NCI-H226 (cell line): ENCODE measurements at regions not wholly inside any gene's neighbourhood (a gene's known extent, or its start where the extent isn't known, plus 50 kb on each side); places are given as distances from the start of the nearest gene placed in this dataset.
A peak's percentile ranks its signal among the peaks of the same experiment; 100 is the strongest.

Experiments
- DNase-seq: peaks from one replicate; pipeline ENCODE4 v3.0.0-alpha.2; 2015

- DNase-seq = no peak
Measured at GRCh38 chrX:69083361-69083760, 81.9 kb downstream of the PJA1 start.

GRCh38 chrX:69082753-69083150, 82.5 kb downstream of the PJA1 start:
- no peak for DNase-seq

GRCh38 chrX:69082055-69082752, 83.0 kb downstream of the PJA1 start:
- no peak for DNase-seq

DNA sequence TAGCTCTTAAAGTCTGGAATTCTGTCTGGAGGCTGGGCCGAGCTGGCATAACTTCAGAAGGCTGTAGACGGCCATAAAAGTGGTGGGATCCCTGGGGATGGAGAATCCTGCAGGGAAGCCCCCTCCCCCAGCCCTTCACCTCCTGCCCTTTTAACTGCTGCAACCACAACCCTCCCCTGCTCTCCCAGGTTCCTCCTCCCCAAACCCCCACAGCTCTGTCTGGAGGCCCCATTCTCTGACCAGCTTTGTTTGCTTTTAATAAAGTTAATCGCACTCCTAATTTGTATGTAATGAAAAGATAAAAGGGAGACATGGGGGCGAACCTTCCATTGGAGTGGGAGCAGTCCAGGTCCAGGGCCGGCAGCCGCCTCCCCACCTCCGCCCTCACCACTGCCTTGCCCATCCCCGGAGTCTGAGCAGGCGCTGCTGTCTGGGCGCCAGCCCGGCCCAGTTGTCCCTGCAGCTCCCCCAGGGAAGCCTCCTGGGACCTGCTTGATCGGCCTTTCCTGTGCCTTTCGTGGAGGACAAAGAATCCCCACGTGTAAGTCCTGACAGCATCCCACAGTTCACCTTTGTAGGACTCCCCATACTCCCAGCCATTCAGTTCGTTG, 84.3 kb downstream of the PJA1 start:
- DNase-seq = no peak

GRCh38 chrX:69079268-69079667, 86.0 kb downstream of the PJA1 start:
- DNase-seq = no peak

GRCh38 chrX:69077895-69078455, 87.3 kb downstream of the PJA1 start:
- no peak for DNase-seq

DNA sequence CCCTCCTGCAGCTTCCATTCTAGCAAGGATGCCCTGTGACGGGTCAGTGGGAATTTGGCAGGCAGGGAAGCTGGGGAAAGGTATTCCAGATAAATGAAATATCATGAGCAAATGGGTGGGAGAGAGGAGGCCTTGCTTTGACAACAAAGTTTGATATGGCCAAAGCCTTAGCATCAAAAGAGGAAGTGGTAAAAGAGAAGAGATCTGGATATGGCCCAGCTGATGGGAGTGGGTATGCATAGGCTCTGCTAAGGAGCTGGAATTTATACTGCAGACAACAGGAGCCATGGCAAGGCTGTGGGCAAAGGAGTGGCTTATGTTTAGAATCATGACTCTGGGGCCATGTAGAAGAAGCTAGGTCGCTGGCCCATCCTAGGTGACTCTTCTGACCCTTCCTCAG, 89.2 kb downstream of the PJA1 start:
- no peak for DNase-seq

- DNase-seq = no peak
Measured at GRCh38 chrX:69074726-69075125, 90.5 kb downstream of the PJA1 start.

DNA sequence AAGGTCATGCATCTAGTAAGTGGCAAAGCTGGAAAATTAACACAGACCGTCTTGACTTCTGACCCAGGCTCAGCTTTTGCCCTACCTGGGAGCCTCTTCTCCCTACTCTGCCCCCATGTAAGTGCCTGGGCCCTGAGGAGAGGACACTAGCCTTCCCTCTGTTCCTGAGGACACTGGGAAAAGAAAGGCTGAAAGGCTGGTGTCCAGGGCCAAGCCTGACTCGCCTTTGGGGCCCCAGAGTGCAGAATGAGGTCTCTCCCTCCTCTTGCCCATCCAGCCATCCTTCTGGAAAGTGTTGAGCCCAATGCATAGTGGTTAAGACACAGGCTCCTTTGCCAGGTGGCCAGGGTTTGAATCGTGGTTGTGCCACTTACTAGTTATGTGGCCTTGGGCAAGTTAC, 91.5 kb downstream of the PJA1 start:
- no peak for DNase-seq

DNA sequence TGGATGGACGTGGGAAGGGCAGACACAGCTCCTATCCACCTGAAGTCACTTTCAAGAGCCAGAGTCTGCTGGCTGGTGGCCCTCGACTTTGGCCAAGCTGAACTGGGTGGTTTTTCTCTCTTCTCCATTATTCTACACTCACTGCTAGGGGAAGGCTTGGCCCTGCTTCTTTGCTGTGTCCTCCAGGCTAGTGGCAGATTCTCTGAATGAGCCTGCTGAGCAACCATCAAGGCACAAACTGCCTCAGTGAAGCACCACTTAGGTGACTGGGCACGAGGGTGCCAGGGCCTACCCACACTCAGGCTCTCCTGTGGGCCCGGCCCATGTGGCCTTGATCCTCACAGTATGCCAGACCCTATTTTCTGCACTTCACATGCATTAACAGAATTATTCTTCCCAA, 92.0 kb downstream of the PJA1 start:
- DNase-seq = no peak

DNA sequence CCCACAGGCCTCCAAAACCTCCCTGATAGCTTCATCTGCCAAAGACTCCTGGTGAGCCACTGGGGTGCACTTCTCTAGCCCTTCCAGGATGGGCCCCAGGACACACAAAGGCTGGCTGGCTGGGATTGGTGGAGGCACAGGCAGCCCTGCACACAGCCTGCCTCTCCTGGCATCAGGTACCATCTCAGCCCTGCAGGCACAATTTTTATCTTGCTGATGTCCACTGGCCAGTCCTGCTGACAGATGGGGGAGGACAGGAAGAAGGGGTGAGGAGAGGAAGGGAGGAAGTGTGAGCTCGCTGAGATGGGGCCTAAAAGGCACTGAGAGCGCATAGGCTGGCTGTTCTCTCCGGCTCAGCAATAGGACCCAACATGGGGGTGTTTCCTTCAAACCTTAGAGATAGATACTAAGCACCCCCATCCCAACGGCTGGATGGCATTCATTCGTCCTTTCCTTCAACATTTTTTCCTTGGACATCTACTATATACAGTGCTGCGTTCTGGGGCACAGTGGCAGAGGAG, 92.7 kb downstream of the PJA1 start:
- peak; percentile 19 for DNase-seq

GRCh38 chrX:69070949-69071650, 94.2 kb downstream of the PJA1 start:
- no peak for DNase-seq

DNA sequence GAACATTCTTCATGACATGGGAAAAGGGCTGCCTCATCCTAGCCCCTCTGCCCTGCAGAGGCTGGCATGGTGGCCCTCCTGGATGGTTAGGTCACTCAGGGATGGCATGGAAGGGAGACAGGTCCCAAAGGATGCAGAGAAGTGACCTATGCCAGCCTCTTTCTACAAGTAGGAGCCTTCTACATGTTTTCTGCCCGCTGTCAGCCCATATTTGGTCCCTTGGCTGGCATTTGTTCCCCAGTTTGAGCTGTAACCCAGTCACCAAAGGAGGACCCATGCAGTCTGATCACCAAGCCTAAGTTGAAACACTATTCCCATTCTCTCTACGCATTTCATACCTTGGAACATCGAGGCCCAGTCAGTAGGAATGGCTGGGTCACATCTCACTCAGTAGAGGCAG, 95.4 kb downstream of the PJA1 start:
- no peak for DNase-seq

GRCh38 chrX:69069086-69069445, 96.2 kb downstream of the PJA1 start:
- no peak for DNase-seq

- no peak for DNase-seq
Measured at GRCh38 chrX:69068301-69069085, 96.8 kb downstream of the PJA1 start.

DNA sequence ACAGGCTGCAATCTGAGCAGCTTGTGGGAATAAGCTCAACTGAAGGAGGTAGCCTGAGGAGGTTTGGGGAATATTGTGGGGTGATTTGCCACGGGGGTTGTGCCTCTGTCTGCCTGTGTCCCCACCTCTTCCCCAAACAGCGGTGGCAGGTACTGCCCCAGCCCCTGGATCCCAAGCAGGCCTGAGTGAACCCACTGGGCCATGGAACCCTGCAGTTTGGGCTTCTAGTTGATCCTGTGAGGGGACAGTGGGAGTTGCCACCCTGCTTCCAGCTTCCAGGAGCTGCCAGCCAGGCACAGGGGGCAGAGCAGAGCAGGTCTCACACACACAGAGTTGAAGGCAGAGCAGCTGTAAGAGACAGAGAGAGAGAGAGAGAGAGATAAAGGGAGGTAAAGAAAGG, 97.4 kb downstream of the PJA1 start:
- no peak for DNase-seq

DNA sequence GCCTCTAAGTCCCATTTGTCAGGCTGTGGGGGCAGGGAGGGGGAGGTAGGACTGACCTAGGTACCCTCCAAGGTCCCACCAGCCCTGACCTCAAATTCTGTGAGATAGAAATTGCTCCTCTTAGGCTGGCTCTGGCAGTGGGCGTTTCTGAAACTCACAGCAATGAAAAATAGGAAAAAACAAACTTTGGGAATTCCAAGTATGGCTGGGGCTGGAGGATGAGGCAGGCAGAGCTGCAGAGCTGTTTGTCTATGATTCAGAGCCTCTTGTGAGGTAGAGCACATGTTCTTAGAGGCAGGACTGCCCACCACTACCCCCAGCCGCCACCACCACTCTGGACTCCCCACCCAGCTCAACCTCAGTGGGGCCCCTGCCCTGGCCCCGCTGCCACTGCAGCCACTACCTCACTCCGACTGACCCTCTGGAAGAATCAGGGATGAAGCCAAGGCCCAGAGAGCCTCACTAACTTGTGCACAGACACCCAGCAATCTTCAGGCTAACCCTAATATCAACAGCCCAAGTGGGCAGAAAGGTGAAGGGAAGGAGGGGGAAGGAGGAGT, 98.2 kb downstream of the PJA1 start:
- DNase-seq = no peak

DNA sequence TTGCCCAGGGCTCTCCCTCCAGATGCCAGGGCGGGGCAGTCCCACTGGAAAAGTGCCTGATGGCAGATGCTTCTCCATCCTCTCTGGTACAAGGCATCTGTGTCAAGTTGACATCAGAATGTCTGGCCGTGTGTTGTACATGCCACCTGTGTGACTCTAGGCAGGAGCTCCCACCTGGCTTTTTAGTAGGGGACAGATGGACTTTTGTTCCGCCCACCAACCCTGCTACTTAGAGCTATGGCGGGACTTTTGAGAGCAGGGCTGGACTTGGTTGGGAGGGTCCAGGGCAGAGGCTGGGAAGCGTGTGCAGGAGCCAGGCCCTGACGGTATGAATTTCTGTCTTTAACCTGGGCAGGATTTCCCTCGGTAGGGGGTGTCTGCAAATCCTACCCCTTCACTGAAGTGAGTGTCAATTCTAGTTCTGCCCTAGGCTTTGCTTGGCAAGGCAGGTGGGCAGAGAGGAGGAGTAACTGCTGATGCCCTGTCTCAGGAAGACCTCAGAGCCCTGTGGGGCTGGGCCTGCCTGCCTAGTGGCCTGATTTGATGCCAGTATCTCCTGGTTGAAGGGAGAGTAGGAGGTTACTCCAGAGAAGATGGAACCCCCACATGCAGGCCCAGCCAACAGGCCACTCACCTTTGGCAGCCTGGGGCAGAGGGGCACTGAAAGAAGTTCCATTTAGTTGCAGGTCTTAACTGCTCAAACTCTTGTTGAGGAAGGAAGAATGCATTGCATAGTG, 99.1 kb downstream of the PJA1 start:
- DNase-seq = no peak

DNA sequence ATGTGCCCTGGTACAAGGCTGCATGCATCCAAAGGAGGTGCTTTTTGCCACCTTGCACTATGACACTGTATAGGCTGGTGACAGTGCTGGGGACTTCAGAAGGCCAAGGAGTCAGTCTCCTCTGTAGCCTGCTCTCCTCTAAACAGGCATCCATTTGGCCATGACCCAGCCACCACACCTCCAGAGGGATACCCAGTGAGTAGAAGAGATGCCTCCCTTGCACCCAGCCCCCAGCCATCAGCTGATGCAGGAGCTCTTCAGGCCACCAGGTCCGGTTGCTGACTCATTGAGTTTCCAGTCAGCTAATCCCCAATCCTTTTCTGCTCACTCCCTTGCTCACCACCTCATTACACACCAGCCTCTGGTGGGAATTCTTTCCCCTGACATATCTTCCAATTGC, 99.8 kb downstream of the PJA1 start:
- peak; percentile 41 for DNase-seq

DNA sequence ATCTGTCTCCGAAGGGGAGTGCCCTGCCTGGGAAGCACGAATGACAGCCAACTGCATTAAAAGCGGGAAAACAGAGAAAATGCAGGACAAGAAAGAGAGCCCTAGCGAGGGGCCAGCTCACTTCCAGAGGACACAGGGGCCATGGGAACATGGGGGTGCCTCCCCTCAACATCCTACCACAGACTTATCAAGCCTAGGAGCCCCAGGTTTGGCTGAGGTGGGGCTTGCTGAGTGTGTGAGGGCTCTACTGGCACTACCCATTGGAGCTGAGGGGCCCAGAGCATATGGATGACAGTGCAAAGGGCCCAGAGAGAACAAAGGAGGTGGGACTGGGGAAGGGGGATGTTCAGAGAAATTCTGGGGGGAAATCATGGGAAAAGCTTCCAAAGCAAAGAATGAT, 101.8 kb downstream of the PJA1 start:
- no peak for DNase-seq

- DNase-seq = no peak
Measured at GRCh38 chrX:69062493-69062892, 102.8 kb downstream of the PJA1 start.
